B cell (primary cell): ENCODE measurements at regions not wholly inside any gene's neighbourhood (a gene's known extent, or its start where the extent isn't known, plus 50 kb on each side); places are given as distances from the start of the nearest gene placed in this dataset.

ENCODE experiments used
- ATAC-seq: fragments of 200-7000 bp; cut with Tn5 transposase; one replicate; pipeline ENCODE4 v1.10.0; 2021; ENCODE audit warnings: low read depth, mild to moderate bottlenecking, moderate number of reproducible peaks, moderate library complexity
- CTCF ChIA-PET: fragments of 350-600 bp; sonication (Branson Sonifier 250); formaldehyde crosslinking; loops from one replicate; lab custom pipeline; 2021; ENCODE audit warnings: antibody characterized with exemption, inconsistent platforms; lab: Charles Lee
- POLR2A ChIA-PET: fragments of 350-600 bp; sonication (Branson Sonifier 250); formaldehyde crosslinking; loops from one replicate; lab custom pipeline; 2021; ENCODE audit warnings: antibody characterized with exemption; lab: Charles Lee
- DNase-seq: peaks from one replicate; pipeline ENCODE4 v3.0.0; 2013
- H2AFZ ChIP-seq: 2 replicates; pipeline ENCODE4 v1.6.1; 2012; ENCODE audit warnings: mild to moderate bottlenecking, low read depth, low read length; ENCODE audit not compliant: insufficient read depth, poor library complexity, severe bottlenecking
- H3K27ac ChIP-seq, 2 donors: 1 replicate in 1 of 2; 2 replicates in 1 of 2; pipeline ENCODE4 v1.5.1; 2012 to 2013; ENCODE audit warnings: low read length in 2 of 2, mild to moderate bottlenecking in 2 of 2, moderate library complexity in 1 of 2
- H3K27me3 ChIP-seq, 4 experiments: fragments of 200-600 bp in 1 of 4; sonication (generic) in 1 of 4; replicated peaks in 1 of 4; 1 replicate in 2 of 4; 2 replicates in 2 of 4; pipeline versions ENCODE4 v1.6.1 to v1.7.0; 2013 to 2016; ENCODE audit warnings: low read length in 3 of 4, mild to moderate bottlenecking in 2 of 4, mixed read lengths in 1 of 4, moderate library complexity in 1 of 4; ENCODE audit not compliant: insufficient read depth in 4 of 4, control insufficient read depth in 3 of 4; ENCODE audit errors: control extremely low read depth in 1 of 4
- H3K36me3 ChIP-seq, 2 experiments: replicated peaks in 1 of 2; 1 replicate in 1 of 2; 2 replicates in 1 of 2; pipeline versions ENCODE4 v1.6.1 to v1.7.1; 2013; ENCODE audit warnings: low read length in 1 of 2; ENCODE audit not compliant: insufficient read depth in 2 of 2, control insufficient read depth in 1 of 2; ENCODE audit errors: control extremely low read depth in 1 of 2, extremely low read depth in 1 of 2
- H3K4me1 ChIP-seq, 2 donors: fragments of 200-600 bp in 1 of 2; sonication (generic) in 1 of 2; 1 replicate in 1 of 2; 2 replicates in 1 of 2; pipeline versions ENCODE4 v1.5.1 to v1.6.1; 2013 to 2017; ENCODE audit warnings: low read length in 2 of 2; ENCODE audit not compliant: control insufficient read depth in 2 of 2, insufficient read depth in 2 of 2
- H3K4me2 ChIP-seq: replicated peaks from 2 replicates; pipeline ENCODE3; 2012; ENCODE audit warnings: mild to moderate bottlenecking, low read depth, low read length; ENCODE audit not compliant: poor library complexity, severe bottlenecking
- H3K4me3 ChIP-seq, 5 experiments: fragments of 200-600 bp in 1 of 5; sonication (generic) in 1 of 5; 1 replicate in 3 of 5; 2 replicates in 2 of 5; pipeline versions ENCODE4 v1.5.1 to v1.7.0; 2011 to 2016; ENCODE audit warnings: low read length in 4 of 5, mild to moderate bottlenecking in 4 of 5, low read depth in 2 of 5, control low read depth in 1 of 5, moderate library complexity in 1 of 5; ENCODE audit not compliant: insufficient read depth in 1 of 5; ENCODE audit errors: control extremely low read depth in 1 of 5, extremely low read depth in 1 of 5
- H3K79me2 ChIP-seq: fragments of 200-600 bp; sonication (generic); one replicate; pipeline ENCODE4 v1.6.0; 2016; ENCODE audit warnings: low read length; ENCODE audit not compliant: control insufficient read depth, insufficient read depth
- H3K9ac ChIP-seq: fragments of 200-600 bp; sonication (generic); 2 replicates; pipeline ENCODE4 v1.6.1; 2017; ENCODE audit warnings: mild to moderate bottlenecking, low read length, moderate library complexity
- H3K9me3 ChIP-seq, 3 donors: one replicate each; pipeline versions ENCODE4 v1.6.1 to v1.7.1; 2013; ENCODE audit warnings: low read length in 2 of 3; ENCODE audit not compliant: control insufficient read depth in 2 of 3, insufficient read depth in 1 of 3; ENCODE audit errors: control extremely low read depth in 1 of 3
- H4K20me1 ChIP-seq: 2 replicates; pipeline ENCODE4 v1.6.0; 2012; ENCODE audit warnings: mild to moderate bottlenecking, low read length; ENCODE audit not compliant: insufficient read depth, control insufficient read depth, poor library complexity, severe bottlenecking
- H3K27ac Mint-ChIP-seq: one replicate; pipeline ENCODE4 v1.8.0; 2021; ENCODE audit warnings: mixed read lengths
- H3K27me3 Mint-ChIP-seq: one replicate; pipeline ENCODE4 v1.8.0; 2021; ENCODE audit warnings: mixed read lengths
- H3K4me1 Mint-ChIP-seq: one replicate; pipeline ENCODE4 v1.8.0; 2021; ENCODE audit warnings: mixed read lengths
- H3K4me3 Mint-ChIP-seq: one replicate; pipeline ENCODE4 v1.8.0; 2021; ENCODE audit warnings: mixed read lengths
- H3K9me3 Mint-ChIP-seq: one replicate; pipeline ENCODE4 v1.8.0; 2022; ENCODE audit warnings: mixed read lengths; ENCODE audit not compliant: insufficient read depth
- EZH2 ChIP-seq: IDR thresholded peaks from 2 replicates; pipeline ENCODE4 v1.6.1; 2012; ENCODE audit warnings: borderline replicate concordance, low read depth, mild to moderate bottlenecking, moderate library complexity, low read length; ENCODE audit not compliant: insufficient read depth, poor library complexity, severe bottlenecking
- WGBS: methylation state at CpG from one replicate; pipeline ENCODE4 v1.1.5; 2013; ENCODE audit warnings: missing lambda C conversion rate; ENCODE audit not compliant: insufficient coverage; 5-methylcytosine and 5-hydroxymethylcytosine counted together
- intact Hi-C: fragments of 100-400 bp; cut with micrococcal nuclease; formaldehyde crosslinking; loops from one replicate; pipeline ENCODE4 v1.10.0; 2022
- TF ChIP-seq, protein P1 (sequence below): fragments of 200-600 bp; IDR thresholded peaks from one replicate; pipeline ENCODE4 v1.8.0; 2022; ENCODE audit warnings: antibody characterized with exemption, mild to moderate bottlenecking

DNA sequence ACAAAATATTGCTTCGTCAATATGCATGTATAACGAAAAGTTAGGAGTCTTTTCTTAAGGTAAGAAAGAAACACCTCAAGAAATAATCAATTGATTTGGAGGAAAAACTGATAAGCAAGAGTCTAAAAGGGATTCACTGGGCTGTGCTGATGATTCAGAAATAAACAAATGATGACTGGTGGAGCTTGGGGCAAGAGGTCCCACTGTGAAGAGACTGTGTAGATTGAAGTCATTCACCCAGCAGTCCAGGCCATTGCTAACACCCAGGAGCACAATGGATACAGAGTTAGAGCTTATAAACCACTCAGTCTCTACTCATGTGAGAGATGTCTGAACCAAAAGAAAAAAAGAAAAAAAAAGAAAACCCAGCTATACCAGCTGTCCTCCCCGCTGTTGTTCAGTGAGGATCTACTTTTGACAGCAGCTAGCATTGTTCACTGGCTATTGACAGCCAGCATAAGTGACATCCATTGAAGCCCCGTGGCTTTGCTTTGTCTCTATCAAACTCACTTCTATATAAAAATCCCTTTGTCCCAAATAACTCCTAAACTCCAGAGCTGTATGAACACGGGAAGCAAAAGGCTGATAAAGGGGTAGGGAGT is 255.5 kb downstream of the KCTD12 start:
- no peaks in the 10 kb centered on the region for H3K36me3 ChIP-seq
- no peak overlapping the region for H3K9ac ChIP-seq
- ChIA-PET CTCF (interaction anchor here (0.9 kb wide), 1 partner anchor 10 kb away, joined by 3 read pairs; no protein-coding TSS in a partner anchor), POLR2A (no interaction called here)
- peaks cover 0 to 2% (median 0%) of the 10 kb centered on the region in 3 donors for H3K9me3 ChIP-seq
- Mint-ChIP-seq H3K9me3 (no peaks in the 10 kb centered on the region), H3K4me1 (no peaks in the 10 kb centered on the region), H3K27ac (no peak overlapping the region), H3K4me3 (no peak overlapping the region), H3K27me3 (peaks cover 10% of the 10 kb centered on the region)
- no peak for DNase-seq
- H3K4me3 ChIP-seq, result no peak overlapping the region
- intact Hi-C loops, result no loop called here
- TF ChIP-seq, protein P1, sequence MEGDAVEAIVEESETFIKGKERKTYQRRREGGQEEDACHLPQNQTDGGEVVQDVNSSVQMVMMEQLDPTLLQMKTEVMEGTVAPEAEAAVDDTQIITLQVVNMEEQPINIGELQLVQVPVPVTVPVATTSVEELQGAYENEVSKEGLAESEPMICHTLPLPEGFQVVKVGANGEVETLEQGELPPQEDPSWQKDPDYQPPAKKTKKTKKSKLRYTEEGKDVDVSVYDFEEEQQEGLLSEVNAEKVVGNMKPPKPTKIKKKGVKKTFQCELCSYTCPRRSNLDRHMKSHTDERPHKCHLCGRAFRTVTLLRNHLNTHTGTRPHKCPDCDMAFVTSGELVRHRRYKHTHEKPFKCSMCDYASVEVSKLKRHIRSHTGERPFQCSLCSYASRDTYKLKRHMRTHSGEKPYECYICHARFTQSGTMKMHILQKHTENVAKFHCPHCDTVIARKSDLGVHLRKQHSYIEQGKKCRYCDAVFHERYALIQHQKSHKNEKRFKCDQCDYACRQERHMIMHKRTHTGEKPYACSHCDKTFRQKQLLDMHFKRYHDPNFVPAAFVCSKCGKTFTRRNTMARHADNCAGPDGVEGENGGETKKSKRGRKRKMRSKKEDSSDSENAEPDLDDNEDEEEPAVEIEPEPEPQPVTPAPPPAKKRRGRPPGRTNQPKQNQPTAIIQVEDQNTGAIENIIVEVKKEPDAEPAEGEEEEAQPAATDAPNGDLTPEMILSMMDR, result no peak
- no peak for TF ChIP-seq EZH2
- H3K27ac ChIP-seq, result no peak overlapping the region
- 83% methylated on average over 1 of the region's 5 CpGs for WGBS
- H3K27me3 ChIP-seq, result no peaks in the 10 kb centered on the region
- H2AFZ ChIP-seq, result no peak overlapping the region
- H3K4me2 ChIP-seq, result no peak overlapping the region
- H3K79me2 ChIP-seq, result no peaks in the 10 kb centered on the region
- no peak for ATAC-seq
- H3K4me1 ChIP-seq, result no peaks in the 10 kb centered on the region
- H4K20me1 ChIP-seq, result no peaks in the 10 kb centered on the region

DNA sequence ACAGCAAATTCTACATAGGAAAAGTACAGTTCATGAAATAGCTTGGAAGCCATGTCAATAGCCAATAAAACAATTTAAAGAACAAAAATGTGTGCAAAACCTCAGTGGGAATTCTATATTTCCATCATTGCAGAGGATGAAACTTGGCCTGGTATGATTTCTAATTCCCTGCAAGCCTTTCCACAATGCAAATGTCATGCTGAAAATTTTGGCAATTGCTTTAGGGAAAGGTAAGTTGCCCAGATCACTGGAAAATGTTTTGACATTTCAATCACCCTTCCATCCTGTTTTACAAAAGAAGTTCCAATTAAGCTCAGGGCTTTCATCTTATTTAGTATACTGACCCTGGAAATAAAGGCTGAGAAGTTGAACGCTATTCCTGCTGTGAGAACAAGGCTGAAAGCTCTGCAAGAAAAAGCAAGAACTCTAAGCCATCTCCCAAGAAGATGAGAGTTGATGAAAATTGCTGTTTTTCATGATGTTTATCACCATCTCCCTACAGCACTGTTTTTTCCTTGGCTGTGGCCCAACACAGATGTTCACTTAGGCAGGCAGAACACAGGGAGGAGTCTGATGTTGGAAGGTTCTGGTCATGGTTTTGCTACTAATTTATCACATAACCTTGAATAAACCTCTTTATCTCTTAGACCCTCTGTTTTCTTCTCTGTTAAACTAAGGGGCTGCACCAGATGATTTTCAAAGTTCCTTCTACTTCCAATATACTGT is 263.7 kb downstream of the KCTD12 start:
- Histone ChIP-seq H3K27me3 (peaks cover 0 to 4% (median 0%) of the 10 kb centered on the region in 4 experiments), H3K4me2 (no peak overlapping the region), H3K4me3 (no peak overlapping the region), H3K9me3 (no peaks in the 10 kb centered on the region), H3K79me2 (no peaks in the 10 kb centered on the region), H3K27ac (no peak overlapping the region), H3K36me3 (no peaks in the 10 kb centered on the region), H3K4me1 (no peaks in the 10 kb centered on the region), H4K20me1 (no peaks in the 10 kb centered on the region), H2AFZ (no peak overlapping the region), H3K9ac (no peak overlapping the region)
- Mint-ChIP-seq H3K27me3 (peaks cover 10% of the 10 kb centered on the region), H3K4me3 (no peak overlapping the region), H3K27ac (no peak overlapping the region), H3K4me1 (no peaks in the 10 kb centered on the region), H3K9me3 (peaks cover 2% of the 10 kb centered on the region)
- intact Hi-C loops, result no loop called here
- no peak for DNase-seq
- POLR2A ChIA-PET, result no interaction called here
- CTCF ChIA-PET, result no interaction called here
- no peak for ATAC-seq
- TF ChIP-seq EZH2, result no peak
- TF ChIP-seq, protein P1, result no peak
- WGBS, result no CpG with 5 or more reads among the region's 1 CpG
